GM21367 (cell line): ENCODE measurements at regions not wholly inside any gene's neighbourhood (a gene's known extent, or its start where the extent isn't known, plus 50 kb on each side); places are given as distances from the start of the nearest gene placed in this dataset.

ENCODE experiments used
- ATAC-seq: cut with Tn5 transposase; IDR thresholded peaks from one replicate; pipeline ENCODE4 v1.9.1; 2021; ENCODE audit not compliant: unreplicated experiment

GRCh38 chr7:113715981-113716856, 202.6 kb downstream of the PPP1R3A start:
- no peak for ATAC-seq

- no peak for ATAC-seq
These were observed 203.5 kb downstream of the PPP1R3A start for GRCh38 chr7:113715262-113715661.

GRCh38 chr7:113710310-113711096, 208.3 kb downstream of the PPP1R3A start:
- peak; percentile 98 for ATAC-seq

- ATAC-seq = no peak
These were observed 213.4 kb downstream of the PPP1R3A start for GRCh38 chr7:113705439-113705838.

- no peak for ATAC-seq
These were observed 220.1 kb downstream of the PPP1R3A start for GRCh38 chr7:113698556-113699220.

- ATAC-seq = no peak
These were observed 224.7 kb downstream of the PPP1R3A start for GRCh38 chr7:113694149-113694548.

- ATAC-seq = no peak
These were observed 234.6 kb downstream of the PPP1R3A start for GRCh38 chr7:113684165-113684564.

- ATAC-seq = no peak
These were observed 241.0 kb downstream of the PPP1R3A start for GRCh38 chr7:113677811-113678210.

GRCh38 chr7:113664867-113665266, 253.9 kb downstream of the PPP1R3A start:
- ATAC-seq = no peak

GRCh38 chr7:113659416-113659815, 259.4 kb downstream of the PPP1R3A start:
- ATAC-seq = no peak

- ATAC-seq = peak; percentile 76
These were observed 261.2 kb downstream of the PPP1R3A start for GRCh38 chr7:113657603-113658002.

- no peak for ATAC-seq
These were observed 266.3 kb downstream of the PPP1R3A start for GRCh38 chr7:113652501-113652900.

- no peak for ATAC-seq
These were observed 269.3 kb downstream of the PPP1R3A start for GRCh38 chr7:113649556-113649955.

GRCh38 chr7:113639221-113639620, 279.6 kb downstream of the PPP1R3A start:
- no peak for ATAC-seq

GRCh38 chr7:113636727-113637421, 281.9 kb downstream of the PPP1R3A start:
- no peak for ATAC-seq

- no peak for ATAC-seq
These were observed 283.3 kb downstream of the PPP1R3A start for GRCh38 chr7:113635492-113635891.

GRCh38 chr7:113633073-113633472, 285.7 kb downstream of the PPP1R3A start:
- no peak for ATAC-seq

- no peak for ATAC-seq
These were observed 289.6 kb downstream of the PPP1R3A start for GRCh38 chr7:113628948-113629847.

- no peak for ATAC-seq
These were observed 293.2 kb downstream of the PPP1R3A start for GRCh38 chr7:113625494-113626102.
